GM19438 (cell line): ENCODE measurements at regions not wholly inside any gene's neighbourhood (a gene's known extent, or its start where the extent isn't known, plus 50 kb on each side); places are given as distances from the start of the nearest gene placed in this dataset.

Experiments
- ATAC-seq: cut with Tn5 transposase; IDR thresholded peaks from one replicate; pipeline ENCODE4 v1.9.1; 2021; ENCODE audit warnings: low read depth; ENCODE audit not compliant: unreplicated experiment

GRCh38 chr17:77479372-77480198, 338.8 kb downstream of the SEC14L1 start:
- no peak for ATAC-seq

DNA sequence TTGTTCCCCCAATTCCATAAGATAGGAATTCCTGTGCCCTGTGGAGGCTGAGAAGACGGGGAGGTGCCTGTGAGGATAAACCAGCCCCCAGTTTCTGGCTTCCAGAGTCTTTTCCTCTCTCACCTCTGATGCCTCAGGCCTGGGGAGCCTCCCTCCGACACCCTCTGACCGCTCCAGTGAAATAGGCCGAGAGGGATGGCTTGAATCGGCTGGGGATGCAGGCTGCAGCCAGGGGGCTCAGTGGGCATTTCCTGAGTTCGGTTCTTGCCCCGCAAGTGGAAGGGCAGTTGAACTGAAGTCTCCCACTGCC, 339.4 kb downstream of the SEC14L1 start:
- no peak for ATAC-seq

DNA sequence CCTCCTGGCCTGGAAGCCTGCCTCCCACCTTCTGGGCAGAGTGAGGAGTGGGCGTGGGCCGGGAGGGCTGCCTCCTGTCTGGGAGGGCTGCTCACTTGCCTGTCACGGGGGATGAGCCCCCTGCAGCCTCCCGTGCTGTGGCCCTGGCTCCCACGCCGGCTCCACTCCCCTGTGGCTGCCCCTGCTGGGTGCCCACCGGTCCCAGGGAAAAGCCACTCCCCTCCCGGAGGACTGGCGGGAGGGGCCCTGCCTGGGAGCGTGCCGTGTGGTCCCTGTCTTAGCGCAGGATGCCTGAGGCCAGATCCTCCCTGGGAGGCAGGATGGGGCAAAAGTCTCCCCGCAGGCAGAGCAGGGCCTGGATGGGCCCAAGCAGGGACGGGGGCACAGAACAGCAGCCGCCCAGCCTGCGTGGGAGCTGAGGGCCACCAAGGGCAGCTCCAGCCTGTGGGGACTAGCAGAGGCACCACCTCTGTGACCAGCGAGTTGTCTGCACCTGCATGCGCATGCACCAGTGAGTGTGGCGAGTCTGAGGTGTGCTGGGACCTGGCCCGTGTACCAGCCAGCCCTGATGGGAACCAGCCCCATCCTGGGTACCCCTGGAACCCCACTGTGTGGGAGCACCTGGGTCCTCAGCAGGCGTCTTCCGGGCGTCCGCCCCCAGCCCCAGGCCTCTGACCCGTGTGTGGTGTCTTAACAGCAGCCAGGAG, 339.9 kb downstream of the SEC14L1 start:
- ATAC-seq, result no peak

GRCh38 chr17:77481476-77482374, 341.0 kb downstream of the SEC14L1 start:
- no peak for ATAC-seq

GRCh38 chr17:77482375-77483127, 341.8 kb downstream of the SEC14L1 start:
- ATAC-seq, result no peak

GRCh38 chr17:77483128-77483598, 342.4 kb downstream of the SEC14L1 start:
- ATAC-seq, result no peak

DNA sequence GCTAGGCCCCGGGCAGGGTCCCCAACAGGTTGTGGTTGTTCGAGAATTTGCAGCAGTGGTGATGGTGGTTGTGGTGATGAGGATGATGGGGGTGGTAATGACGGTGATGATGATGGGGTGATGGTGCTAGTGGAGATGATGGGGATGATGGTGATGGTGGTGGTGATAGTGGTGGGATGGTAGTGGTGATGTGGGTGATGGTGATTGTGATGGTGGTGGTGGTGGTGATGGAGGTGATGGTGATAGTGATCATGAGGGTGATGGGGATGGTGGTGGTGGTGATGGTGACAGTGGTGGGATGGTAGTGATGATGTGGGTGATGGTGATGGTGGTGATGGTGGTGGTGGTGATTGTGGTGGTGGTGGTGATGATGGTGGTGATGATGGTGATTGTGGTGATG, 343.3 kb downstream of the SEC14L1 start:
- ATAC-seq, result no peak

DNA sequence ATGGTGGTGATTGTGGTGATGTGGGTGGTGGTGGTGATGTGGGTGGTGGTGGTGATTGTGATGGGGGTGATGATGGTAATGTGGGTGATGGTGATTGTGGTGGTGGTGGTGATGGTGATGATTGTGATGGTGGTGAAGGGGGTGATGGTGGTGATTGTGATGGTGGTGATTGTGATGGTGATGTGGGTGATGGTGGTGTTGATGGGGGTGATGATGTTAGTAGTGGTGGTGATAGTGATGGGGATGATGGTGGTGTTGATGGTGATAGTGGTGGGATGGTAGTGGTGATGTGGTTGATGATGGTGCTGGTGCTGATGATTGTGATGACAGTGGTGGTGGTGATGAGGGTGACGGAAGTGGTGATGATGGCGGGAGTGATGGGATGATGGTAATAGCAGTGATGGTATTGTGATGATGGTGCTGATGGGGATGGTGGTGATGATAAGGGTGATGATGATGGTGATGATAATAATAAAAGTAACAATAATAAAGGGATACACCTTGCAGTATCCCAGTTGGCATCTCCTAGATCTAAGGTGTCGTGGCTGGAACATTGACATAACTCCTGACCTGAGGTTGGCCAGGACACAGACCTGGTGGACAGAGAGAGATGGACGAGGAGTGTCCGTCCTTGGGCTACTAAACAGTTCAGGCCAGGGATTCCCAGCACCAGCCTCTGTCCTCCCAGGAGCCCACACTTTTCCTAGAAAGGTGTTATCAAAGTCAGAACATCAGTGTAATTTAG, 344.5 kb downstream of the SEC14L1 start:
- no peak for ATAC-seq

DNA sequence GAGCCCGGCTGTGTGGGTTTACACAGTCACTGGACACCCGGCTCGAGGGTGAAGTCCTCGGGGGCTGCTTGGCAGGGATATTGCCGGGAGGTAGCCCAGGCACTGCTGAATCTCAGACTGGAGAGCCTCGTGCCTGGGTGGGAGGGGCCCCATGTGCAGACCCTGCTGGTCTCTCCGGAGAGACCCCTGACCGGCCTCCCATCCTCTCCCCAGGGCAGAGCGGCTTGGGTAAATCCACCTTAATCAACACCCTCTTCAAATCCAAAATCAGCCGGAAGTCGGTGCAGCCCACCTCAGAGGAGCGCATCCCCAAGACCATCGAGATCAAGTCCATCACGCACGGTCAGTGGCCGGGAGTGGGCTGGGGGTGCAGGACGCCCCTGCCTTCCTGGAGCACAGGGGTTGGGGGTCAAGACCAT, 346.5 kb downstream of the SEC14L1 start:
- ATAC-seq, result no peak

DNA sequence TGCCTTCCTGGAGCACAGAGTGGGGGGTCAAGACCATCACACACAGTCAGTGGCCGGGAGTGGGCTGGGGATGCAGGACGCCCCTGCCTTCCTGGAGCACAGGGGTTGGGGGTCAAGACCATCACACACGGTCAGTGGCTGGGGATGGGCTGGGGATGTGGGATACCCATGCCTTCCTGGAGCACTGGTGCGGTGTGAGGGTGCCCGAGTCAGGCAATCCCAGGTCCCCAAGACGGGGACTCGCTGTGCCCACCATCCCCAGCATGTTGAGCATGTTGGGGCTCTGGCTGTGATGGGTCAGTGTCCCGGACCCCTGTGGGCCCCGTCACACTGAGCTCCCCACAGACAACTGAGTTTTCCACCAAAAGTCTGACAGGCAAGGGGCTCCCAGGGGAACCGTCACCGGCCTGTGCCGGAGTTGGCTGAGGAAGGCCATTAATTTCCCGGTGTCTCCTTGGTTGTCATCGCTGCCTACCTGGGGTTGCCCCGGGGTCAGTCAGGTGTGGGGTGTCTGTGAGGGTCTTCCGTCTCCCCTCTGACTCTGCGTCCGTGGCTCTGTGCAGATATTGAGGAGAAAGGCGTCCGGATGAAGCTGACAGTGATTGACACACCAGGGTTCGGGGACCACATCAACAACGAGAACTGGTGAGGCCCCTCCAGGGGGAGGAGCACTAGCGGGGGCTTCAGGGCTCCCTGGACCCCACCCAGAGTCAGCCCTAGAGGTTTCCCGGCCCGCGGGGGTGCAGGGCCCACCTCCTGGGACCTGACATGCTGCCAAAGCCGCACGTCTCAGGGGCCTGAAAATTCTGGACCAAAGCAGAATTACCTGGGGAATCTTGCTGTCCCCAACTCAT, 347.1 kb downstream of the SEC14L1 start:
- no peak for ATAC-seq

DNA sequence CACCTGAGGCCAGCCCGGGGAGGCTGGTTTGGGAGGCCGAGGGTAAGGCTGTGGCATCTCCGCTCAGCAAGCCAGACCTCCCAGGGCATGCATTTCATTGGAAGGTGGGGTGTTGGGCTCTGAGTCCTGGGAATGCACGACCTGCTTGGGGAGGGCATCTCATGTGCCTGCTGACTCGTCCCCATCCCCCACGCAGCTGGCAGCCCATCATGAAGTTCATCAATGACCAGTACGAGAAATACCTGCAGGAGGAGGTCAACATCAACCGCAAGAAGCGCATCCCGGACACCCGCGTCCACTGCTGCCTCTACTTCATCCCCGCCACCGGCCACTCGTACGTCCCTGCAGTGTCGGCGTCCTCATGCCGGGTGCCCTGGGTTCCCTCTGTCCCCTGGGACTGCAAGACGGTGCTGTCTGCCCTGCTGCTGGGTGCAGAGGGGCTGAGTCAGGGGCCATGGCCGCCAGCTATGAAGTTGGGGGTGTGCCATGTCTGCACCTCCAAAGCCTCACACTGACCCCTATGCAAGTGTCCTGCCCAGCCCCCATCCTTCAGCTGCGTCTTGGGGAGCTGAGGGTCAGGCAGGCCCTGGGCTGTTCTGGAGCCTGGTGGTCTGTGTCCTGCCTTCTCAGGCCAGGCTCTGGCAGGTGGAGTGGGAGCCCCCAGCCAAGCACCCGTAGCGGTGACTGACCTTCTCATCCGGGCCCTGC, 347.9 kb downstream of the SEC14L1 start:
- no peak for ATAC-seq

DNA sequence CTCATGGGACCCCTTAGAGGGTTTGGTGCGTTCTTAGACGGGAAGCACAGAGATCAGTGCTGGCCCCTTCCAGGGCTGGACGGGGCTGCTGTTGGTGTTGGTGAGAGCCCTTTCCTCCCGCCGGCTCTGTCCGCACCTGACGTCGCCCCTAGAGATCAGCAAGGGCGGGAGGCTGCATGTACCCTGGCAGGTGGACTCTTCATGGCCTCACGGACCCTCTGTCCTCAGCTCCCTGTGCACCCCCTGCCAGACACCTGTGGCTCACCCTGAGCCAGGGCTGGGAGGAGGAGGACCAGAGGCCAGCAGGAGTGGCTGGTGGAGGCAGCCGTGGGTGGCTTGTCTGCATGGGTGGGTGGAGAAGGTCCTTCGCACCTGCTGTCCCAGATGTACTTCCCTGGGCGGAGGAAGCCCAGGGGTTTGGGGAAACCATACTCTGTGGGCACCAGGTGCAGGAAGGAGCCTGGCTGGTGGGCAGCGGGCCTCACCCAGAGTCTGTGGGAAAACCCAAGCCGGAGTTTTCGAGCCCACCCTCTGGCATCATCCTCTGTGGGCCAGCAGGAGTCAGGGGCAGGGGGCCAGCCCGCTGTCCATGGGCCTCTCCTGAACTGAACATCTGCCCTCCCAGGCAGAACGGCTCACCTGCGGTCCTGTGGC, 348.6 kb downstream of the SEC14L1 start:
- no peak for ATAC-seq

- no peak for ATAC-seq
Observed at GRCh38 chr17:77489893-77490255, 349.1 kb downstream of the SEC14L1 start.

GRCh38 chr17:77490361-77491183, 349.8 kb downstream of the SEC14L1 start:
- ATAC-seq, result no peak

- no peak for ATAC-seq
Observed at GRCh38 chr17:77491921-77492445, 351.2 kb downstream of the SEC14L1 start.

GRCh38 chr17:77492446-77493237, 351.9 kb downstream of the SEC14L1 start:
- ATAC-seq, result no peak
